Kidney (tissue), 13 donors: ENCODE measurements at regions not wholly inside any gene's neighbourhood (a gene's known extent, or its start where the extent isn't known, plus 50 kb on each side); places are given as distances from the start of the nearest gene placed in this dataset.

ENCODE experiments used
- DNase-seq, 5 donors: peaks; one replicate each; pipeline ENCODE4 v3.0.0-alpha.2; 2013 to 2020
- FAIRE-seq: peaks from 2 replicates; lab custom pipeline; 2012; peaks lifted over from hg19 to GRCh38; lab: Jason Lieb, UNC
- H3K27ac ChIP-seq, 2 donors: one replicate each; pipeline ENCODE4 v1.7.0; 2013; ENCODE audit warnings: low read depth in 2 of 2, low read length in 2 of 2, inconsistent platforms in 1 of 2
- H3K27me3 ChIP-seq: one replicate; pipeline ENCODE4 v1.7.1; 2013; ENCODE audit warnings: low read length, inconsistent platforms; ENCODE audit not compliant: control insufficient read depth, insufficient read depth
- H3K36me3 ChIP-seq, 3 donors: one replicate each; pipeline versions ENCODE4 v1.7.0 to v1.7.1; 2013; ENCODE audit warnings: low read length in 3 of 3, control low read depth in 1 of 3, inconsistent platforms in 1 of 3; ENCODE audit not compliant: insufficient read depth in 3 of 3, control insufficient read depth in 2 of 3
- H3K4me1 ChIP-seq, 3 donors: one replicate each; pipeline versions ENCODE4 v1.7.0 to v1.7.1; 2013; ENCODE audit warnings: low read length in 3 of 3, inconsistent platforms in 1 of 3, low read depth in 1 of 3; ENCODE audit not compliant: control insufficient read depth in 2 of 3, insufficient read depth in 2 of 3
- H3K4me3 ChIP-seq, 3 donors: one replicate each; pipeline versions ENCODE4 v1.7.0 to v1.8.1; 2013; ENCODE audit warnings: low read length in 3 of 3, control low read depth in 1 of 3, inconsistent platforms in 1 of 3
- H3K9ac ChIP-seq, 3 donors: one replicate each; pipeline versions ENCODE4 v1.7.0 to v1.7.1; 2013; ENCODE audit warnings: low read length in 3 of 3, control low read depth in 1 of 3, inconsistent platforms in 1 of 3
- H3K9me3 ChIP-seq, 3 donors: one replicate each; pipeline versions ENCODE4 v1.7.0 to v1.7.1; 2013; ENCODE audit warnings: low read length in 3 of 3, control low read depth in 1 of 3, inconsistent platforms in 1 of 3; ENCODE audit not compliant: control insufficient read depth in 2 of 3, insufficient read depth in 1 of 3
- intact Hi-C: fragments of 100-400 bp; cut with DNase I; formaldehyde crosslinking; loops from one replicate; pipeline ENCODE4 v1.11.1; 2022
- TF ChIP-seq, protein P1 (sequence below): IDR thresholded peaks from 3 replicates; pipeline ENCODE4 v1.5.1; 2012; ENCODE audit warnings: mild to moderate bottlenecking, moderate library complexity, borderline replicate concordance; ENCODE audit not compliant: insufficient read depth; ENCODE audit errors: extremely low read depth
- donor health status: control.
- donor health status: control.
- donor health status: control.
- donor health status: control.
- donor health status: control.
- donor health status: DM: yes; HTN: yes; CAD: no.
- donor health status: Normal renal cell carcinoma (clear cell type).

DNA sequence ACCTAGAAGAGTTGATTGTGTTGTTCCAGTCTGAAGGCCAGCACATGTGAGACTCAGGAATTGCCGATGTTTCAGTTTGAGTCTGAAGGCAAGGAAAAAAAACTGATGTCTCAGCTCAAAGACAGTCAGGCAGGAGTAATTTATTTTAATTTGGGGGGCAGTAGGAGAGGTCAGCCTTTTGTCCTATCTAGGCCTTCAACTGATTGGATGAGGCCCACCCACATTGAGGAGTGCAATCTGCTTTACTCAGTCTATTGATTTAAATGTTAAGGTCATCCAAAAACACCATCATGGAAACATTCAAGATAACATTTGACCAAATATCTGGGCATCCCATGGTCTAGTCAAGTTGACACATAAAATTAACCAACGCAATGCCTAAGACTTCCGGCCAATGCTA lies 288.9 kb downstream of the CDK5RAP2 start:
- TF ChIP-seq, protein P1, sequence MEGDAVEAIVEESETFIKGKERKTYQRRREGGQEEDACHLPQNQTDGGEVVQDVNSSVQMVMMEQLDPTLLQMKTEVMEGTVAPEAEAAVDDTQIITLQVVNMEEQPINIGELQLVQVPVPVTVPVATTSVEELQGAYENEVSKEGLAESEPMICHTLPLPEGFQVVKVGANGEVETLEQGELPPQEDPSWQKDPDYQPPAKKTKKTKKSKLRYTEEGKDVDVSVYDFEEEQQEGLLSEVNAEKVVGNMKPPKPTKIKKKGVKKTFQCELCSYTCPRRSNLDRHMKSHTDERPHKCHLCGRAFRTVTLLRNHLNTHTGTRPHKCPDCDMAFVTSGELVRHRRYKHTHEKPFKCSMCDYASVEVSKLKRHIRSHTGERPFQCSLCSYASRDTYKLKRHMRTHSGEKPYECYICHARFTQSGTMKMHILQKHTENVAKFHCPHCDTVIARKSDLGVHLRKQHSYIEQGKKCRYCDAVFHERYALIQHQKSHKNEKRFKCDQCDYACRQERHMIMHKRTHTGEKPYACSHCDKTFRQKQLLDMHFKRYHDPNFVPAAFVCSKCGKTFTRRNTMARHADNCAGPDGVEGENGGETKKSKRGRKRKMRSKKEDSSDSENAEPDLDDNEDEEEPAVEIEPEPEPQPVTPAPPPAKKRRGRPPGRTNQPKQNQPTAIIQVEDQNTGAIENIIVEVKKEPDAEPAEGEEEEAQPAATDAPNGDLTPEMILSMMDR: no peak
- H3K9ac ChIP-seq: no peak overlapping the region
- DNase-seq: no peak
- no peak overlapping the region for H3K4me3 ChIP-seq
- FAIRE-seq: no peak
- H3K9me3 ChIP-seq: no peaks in the 10 kb centered on the region
- no peaks in the 10 kb centered on the region for H3K4me1 ChIP-seq
- no peaks in the 10 kb centered on the region for H3K27me3 ChIP-seq
- no peak overlapping the region for H3K27ac ChIP-seq
- H3K36me3 ChIP-seq: no peaks in the 10 kb centered on the region
- intact Hi-C loops: no loop called here

DNA sequence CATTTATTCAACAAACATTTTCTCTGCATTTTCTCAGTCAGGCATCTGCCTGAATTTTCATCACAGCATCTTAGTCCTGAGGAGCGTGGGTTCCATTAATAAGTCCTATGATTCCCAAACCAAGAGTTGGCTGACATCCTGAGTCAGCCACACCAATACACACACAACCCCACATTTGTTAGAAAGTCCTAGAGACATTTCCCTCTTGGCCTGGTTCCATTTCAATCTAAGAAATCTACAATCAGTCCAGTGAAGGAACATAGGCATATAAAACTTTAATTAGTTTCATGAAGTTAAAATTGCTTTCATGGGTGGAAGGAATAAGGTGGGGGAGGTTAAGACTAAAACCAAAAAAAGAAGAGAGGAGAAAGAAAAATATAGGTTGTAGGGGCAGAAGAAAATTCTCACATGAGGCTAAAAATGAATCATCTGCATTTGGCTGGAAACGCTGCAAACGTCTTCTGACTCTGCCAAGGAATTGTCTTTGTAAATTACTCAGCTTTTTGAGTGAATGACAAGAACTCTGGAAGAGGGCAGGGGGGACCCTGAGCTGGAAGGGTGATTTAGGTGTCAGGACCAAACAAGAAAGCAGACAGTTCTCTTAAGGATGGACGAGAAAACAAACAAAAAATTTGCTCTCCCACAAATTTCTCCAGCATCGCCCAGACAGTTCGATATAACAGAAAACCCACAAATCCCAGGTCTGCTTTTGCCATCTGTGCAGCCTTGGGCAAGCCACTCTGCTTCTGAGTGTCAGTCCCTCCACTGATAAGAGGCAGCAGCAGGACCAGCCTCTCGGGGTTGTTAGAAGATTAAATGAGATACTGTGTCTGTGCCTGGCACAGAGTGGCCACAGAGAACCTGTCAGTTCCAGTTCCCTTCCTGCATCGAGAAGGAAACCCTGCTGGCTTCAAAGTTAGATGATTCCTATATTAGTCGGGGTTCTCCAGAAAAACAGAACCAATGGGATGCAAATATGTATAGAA lies 289.7 kb downstream of the CDK5RAP2 start:
- H3K36me3 ChIP-seq: no peaks in the 10 kb centered on the region
- H3K27me3 ChIP-seq: no peaks in the 10 kb centered on the region
- DNase-seq (no peak), FAIRE-seq (no peak)
- H3K9ac ChIP-seq: no peak overlapping the region
- H3K4me1 ChIP-seq: no peaks in the 10 kb centered on the region
- no peak overlapping the region for H3K4me3 ChIP-seq
- TF ChIP-seq, protein P1: no peak
- H3K27ac ChIP-seq: no peak overlapping the region
- intact Hi-C loops: no loop called here
- H3K9me3 ChIP-seq: no peaks in the 10 kb centered on the region

DNA sequence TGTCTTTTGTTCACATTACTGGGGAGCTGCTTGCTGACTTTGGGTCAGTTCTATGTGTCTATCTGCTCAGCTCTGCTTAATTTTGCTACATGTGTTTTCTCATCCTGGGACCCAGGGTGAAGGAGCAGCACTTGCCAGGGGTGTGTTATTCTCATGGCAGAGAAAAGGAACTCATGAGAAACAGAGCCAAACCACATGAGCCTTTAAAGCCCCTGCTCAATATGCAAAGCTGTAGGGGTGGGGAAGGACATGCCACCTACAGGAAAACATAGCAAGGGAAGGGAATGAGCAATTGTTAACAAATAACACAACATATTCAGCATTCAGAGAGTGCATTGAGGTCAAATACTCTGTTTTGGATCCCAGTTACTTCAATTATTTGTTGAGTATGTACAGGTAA lies 290.9 kb downstream of the CDK5RAP2 start:
- no peaks in the 10 kb centered on the region for H3K36me3 ChIP-seq
- H3K9ac ChIP-seq: no peak overlapping the region
- H3K9me3 ChIP-seq: no peaks in the 10 kb centered on the region
- DNase-seq: no peak
- TF ChIP-seq, protein P1: no peak
- H3K27ac ChIP-seq: no peak overlapping the region
- no peak overlapping the region for H3K4me3 ChIP-seq
- FAIRE-seq: no peak
- H3K27me3 ChIP-seq: no peaks in the 10 kb centered on the region
- intact Hi-C loops: no loop called here
- H3K4me1 ChIP-seq: no peaks in the 10 kb centered on the region
